GM20000 (cell line): ENCODE measurements at regions not wholly inside any gene's neighbourhood (a gene's known extent, or its start where the extent isn't known, plus 50 kb on each side); places are given as distances from the start of the nearest gene placed in this dataset.

Experiments used
- DNase-seq: peaks from one replicate; pipeline ENCODE4 v3.0.0; 2012; ENCODE audit warnings: low spot score
- CTCF ChIP-seq: IDR thresholded peaks from 2 replicates; pipeline ENCODE4 v1.5.1; 2012; ENCODE audit warnings: mild to moderate bottlenecking, control low read depth; ENCODE audit errors: extremely low read depth, missing control alignments

- DNase-seq = no peak
- TF ChIP-seq CTCF = no peak
Measured at GRCh38 chr13:22652796-22653195, 528.0 kb upstream of the SGCG start.

GRCh38 chr13:22653866-22654265 lies 526.9 kb upstream of the SGCG start:
- no peak for TF ChIP-seq CTCF

GRCh38 chr13:22655106-22655852 lies 525.5 kb upstream of the SGCG start:
- TF ChIP-seq CTCF = no peak
- DNase-seq = no peak

More at GRCh38 chr13:22653866-22654265, 526.9 kb upstream of the SGCG start:
- DNase-seq = no peak

GRCh38 chr13:22662771-22663170 lies 518.0 kb upstream of the SGCG start:
- no peak for TF ChIP-seq CTCF
- DNase-seq = no peak

GRCh38 chr13:22665506-22665905 lies 515.3 kb upstream of the SGCG start:
- DNase-seq = no peak
- TF ChIP-seq CTCF = no peak

GRCh38 chr13:22690756-22691155 lies 490.0 kb upstream of the SGCG start:
- TF ChIP-seq CTCF = no peak
- DNase-seq = no peak

- no peak for DNase-seq
- no peak for TF ChIP-seq CTCF
Measured at GRCh38 chr13:22693691-22694090, 487.1 kb upstream of the SGCG start.
